Sigmoid colon (tissue), 4 donors: ENCODE measurements at regions not wholly inside any gene's neighbourhood (a gene's known extent, or its start where the extent isn't known, plus 50 kb on each side); places are given as distances from the start of the nearest gene placed in this dataset.
"Not testable (repeated sequence)": the region's sequence is repeated elsewhere in the genome, so short reads cannot be mapped to it uniquely, and the experiment has no call there.

Source experiments
- POLR2A ChIP-seq, 2 donors: fragments of 450-650 bp; IDR thresholded peaks; one replicate each; pipeline ENCODE4 v1.6.1; 2016; ENCODE audit warnings: antibody characterized with exemption in 2 of 2, mild to moderate bottlenecking in 2 of 2, moderate library complexity in 2 of 2
- POLR2AphosphoS5 ChIP-seq, 4 donors: sonication (generic); formaldehyde crosslinking; IDR thresholded peaks; one replicate each; pipeline ENCODE4 v1.6.1; 2017; ENCODE audit warnings: antibody characterized with exemption in 4 of 4
- TF ChIP-seq, protein P1 (sequence below), 4 experiments: fragments of 450-650 bp in 3 of 4; fragments of 200-600 bp in 1 of 4; IDR thresholded peaks; one replicate each; pipeline ENCODE4 v1.5.1; 2016 to 2019; ENCODE audit warnings: antibody characterized with exemption in 4 of 4, mild to moderate bottlenecking in 3 of 4, moderate library complexity in 2 of 4

DNA sequence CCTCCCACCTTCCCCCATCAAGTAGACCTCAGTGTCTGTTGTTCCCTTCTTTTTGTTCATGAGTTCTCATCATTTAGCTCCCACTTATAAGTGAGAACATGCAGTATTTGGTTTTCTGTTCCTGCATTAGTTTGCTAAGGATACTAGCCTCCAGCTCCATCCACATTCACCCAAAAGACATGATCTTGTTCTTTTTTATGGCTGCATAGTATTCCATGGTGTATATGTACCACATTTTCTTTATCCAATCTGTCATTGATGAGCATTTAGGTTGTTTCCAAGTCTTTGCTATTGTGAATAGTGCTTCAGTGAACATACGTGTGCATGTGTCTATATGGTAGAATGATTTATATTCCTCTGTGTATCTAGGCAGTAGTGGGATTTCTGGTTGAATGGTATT lies 306.5 kb downstream of the SFMBT2 start:
- TF ChIP-seq, protein P1, sequence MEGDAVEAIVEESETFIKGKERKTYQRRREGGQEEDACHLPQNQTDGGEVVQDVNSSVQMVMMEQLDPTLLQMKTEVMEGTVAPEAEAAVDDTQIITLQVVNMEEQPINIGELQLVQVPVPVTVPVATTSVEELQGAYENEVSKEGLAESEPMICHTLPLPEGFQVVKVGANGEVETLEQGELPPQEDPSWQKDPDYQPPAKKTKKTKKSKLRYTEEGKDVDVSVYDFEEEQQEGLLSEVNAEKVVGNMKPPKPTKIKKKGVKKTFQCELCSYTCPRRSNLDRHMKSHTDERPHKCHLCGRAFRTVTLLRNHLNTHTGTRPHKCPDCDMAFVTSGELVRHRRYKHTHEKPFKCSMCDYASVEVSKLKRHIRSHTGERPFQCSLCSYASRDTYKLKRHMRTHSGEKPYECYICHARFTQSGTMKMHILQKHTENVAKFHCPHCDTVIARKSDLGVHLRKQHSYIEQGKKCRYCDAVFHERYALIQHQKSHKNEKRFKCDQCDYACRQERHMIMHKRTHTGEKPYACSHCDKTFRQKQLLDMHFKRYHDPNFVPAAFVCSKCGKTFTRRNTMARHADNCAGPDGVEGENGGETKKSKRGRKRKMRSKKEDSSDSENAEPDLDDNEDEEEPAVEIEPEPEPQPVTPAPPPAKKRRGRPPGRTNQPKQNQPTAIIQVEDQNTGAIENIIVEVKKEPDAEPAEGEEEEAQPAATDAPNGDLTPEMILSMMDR (IDR thresholded peaks at IDR 0.05), result not testable (repeated sequence)
- TF ChIP-seq POLR2AphosphoS5, POLR2A (IDR thresholded peaks at IDR 0.05): not testable (repeated sequence)
